Chondrocyte (in vitro differentiated cells): ENCODE measurements at regions not wholly inside any gene's neighbourhood (a gene's known extent, or its start where the extent isn't known, plus 50 kb on each side); places are given as distances from the start of the nearest gene placed in this dataset.
"Not testable (repeated sequence)": the region's sequence is repeated elsewhere in the genome, so short reads cannot be mapped to it uniquely, and the experiment has no call there.

Source experiments
- DNase-seq: peaks from one replicate; pipeline ENCODE4 v3.0.0; 2021; ENCODE audit warnings: mixed read lengths, low spot score
- H3K27ac Mint-ChIP-seq: one replicate; pipeline ENCODE4 v1.8.0; 2021; ENCODE audit warnings: mild to moderate bottlenecking, moderate library complexity, mixed read lengths; ENCODE audit not compliant: unreplicated experiment
- H3K27me3 Mint-ChIP-seq: 2 replicates; pipeline ENCODE4 v1.8.0; 2021; ENCODE audit warnings: low read depth, mixed read lengths
- H3K36me3 Mint-ChIP-seq: 2 replicates; pipeline ENCODE4 v1.8.0; 2021; ENCODE audit warnings: low read depth, mixed read lengths
- H3K4me1 Mint-ChIP-seq: 2 replicates; pipeline ENCODE4 v1.8.0; 2021; ENCODE audit warnings: low read depth, mild to moderate bottlenecking, mixed read lengths
- H3K4me3 Mint-ChIP-seq: one replicate; pipeline ENCODE4 v1.8.0; 2021; ENCODE audit warnings: mild to moderate bottlenecking, moderate library complexity, mixed read lengths; ENCODE audit not compliant: unreplicated experiment
- H3K9me3 Mint-ChIP-seq: 2 replicates; pipeline ENCODE4 v1.8.0; 2021; ENCODE audit warnings: low read depth, mixed read lengths
- CTCF ChIP-seq: fragments of 200-600 bp; sonication (generic); IDR thresholded peaks from 2 replicates; pipeline ENCODE4 v1.5.0; 2021; ENCODE audit warnings: antibody characterized with exemption, mild to moderate bottlenecking, moderate library complexity

- H3K27ac Mint-ChIP-seq = no peak overlapping the region
- TF ChIP-seq CTCF = no peak
- DNase-seq = no peak
- H3K4me1 Mint-ChIP-seq = peaks cover 3% of the 10 kb centered on the region
- H3K4me3 Mint-ChIP-seq = no peak overlapping the region
- peaks cover 3% of the 10 kb centered on the region for H3K36me3 Mint-ChIP-seq
- peaks cover 36% of the 10 kb centered on the region for H3K9me3 Mint-ChIP-seq
- no peaks in the 10 kb centered on the region for H3K27me3 Mint-ChIP-seq
These were observed 149.0 kb upstream of the UBE3A start for GRCh38 chr15:25587616-25588340.

GRCh38 chr15:25582886-25583285, 144.1 kb upstream of the UBE3A start:
- H3K4me3 Mint-ChIP-seq = no peak overlapping the region
- no peaks in the 10 kb centered on the region for H3K36me3 Mint-ChIP-seq
- no peaks in the 10 kb centered on the region for H3K4me1 Mint-ChIP-seq
- DNase-seq = no peak
- no peak for TF ChIP-seq CTCF
- H3K27me3 Mint-ChIP-seq = peaks cover 5% of the 10 kb centered on the region
- peaks cover 22% of the 10 kb centered on the region for H3K9me3 Mint-ChIP-seq
- H3K27ac Mint-ChIP-seq = no peak overlapping the region

GRCh38 chr15:25579127-25579526, 140.3 kb upstream of the UBE3A start:
- no peak for DNase-seq
- H3K27ac Mint-ChIP-seq = no peak overlapping the region
- no peaks in the 10 kb centered on the region for H3K4me1 Mint-ChIP-seq
- no peak overlapping the region for H3K4me3 Mint-ChIP-seq
- TF ChIP-seq CTCF = no peak
- no peaks in the 10 kb centered on the region for H3K9me3 Mint-ChIP-seq
- H3K36me3 Mint-ChIP-seq = no peaks in the 10 kb centered on the region
- H3K27me3 Mint-ChIP-seq = peaks cover 11% of the 10 kb centered on the region

GRCh38 chr15:25572191-25572590, 133.4 kb upstream of the UBE3A start:
- DNase-seq = no peak
- no peak for TF ChIP-seq CTCF
- Mint-ChIP-seq H3K4me3 (no peak overlapping the region), H3K27ac (no peak overlapping the region), H3K9me3 (peaks cover 3% of the 10 kb centered on the region), H3K36me3 (no peaks in the 10 kb centered on the region), H3K4me1 (no peaks in the 10 kb centered on the region), H3K27me3 (peaks cover 4% of the 10 kb centered on the region)

GRCh38 chr15:25568751-25569150, 129.9 kb upstream of the UBE3A start:
- Mint-ChIP-seq H3K27me3 (no peaks in the 10 kb centered on the region), H3K4me3 (no peak overlapping the region), H3K36me3 (no peaks in the 10 kb centered on the region), H3K27ac (no peak overlapping the region), H3K9me3 (peaks cover 3% of the 10 kb centered on the region), H3K4me1 (no peaks in the 10 kb centered on the region)
- TF ChIP-seq CTCF = no peak
- no peak for DNase-seq

- H3K9me3 Mint-ChIP-seq, H3K27me3 Mint-ChIP-seq, H3K27ac Mint-ChIP-seq, H3K4me1 Mint-ChIP-seq, H3K36me3 Mint-ChIP-seq, H3K4me3 Mint-ChIP-seq, DNase-seq: not testable (repeated sequence)
These were observed 127.7 kb upstream of the UBE3A start for GRCh38 chr15:25566545-25566944.
